GM23338 (cell line): ENCODE measurements at regions not wholly inside any gene's neighbourhood (a gene's known extent, or its start where the extent isn't known, plus 50 kb on each side); places are given as distances from the start of the nearest gene placed in this dataset.

Experiments
- ATAC-seq: fragments of 200-7000 bp; cut with Tn5 transposase; 3 replicates; pipeline ENCODE4 v1.9.1; 2020
- DNase-seq: peaks from one replicate; pipeline ENCODE4 v3.0.0-alpha.2; 2015; ENCODE audit warnings: low spot score
- H2AFZ ChIP-seq: fragments of 200-600 bp; sonication (generic); 2 replicates; pipeline ENCODE4 v1.8.0; 2016; ENCODE audit warnings: antibody characterized with exemption, mild to moderate bottlenecking, moderate library complexity
- H3F3A ChIP-seq: fragments of 200-600 bp; sonication (generic); replicated peaks from 2 replicates; pipeline ENCODE4 v1.8.0; 2017; ENCODE audit warnings: antibody characterized with exemption, mixed run types, low read depth
- H3K27ac ChIP-seq: fragments of 200-600 bp; sonication (generic); 2 replicates; pipeline ENCODE4 v1.6.1; 2016; ENCODE audit warnings: low read depth
- H3K27me3 ChIP-seq: fragments of 200-600 bp; sonication (generic); 2 replicates; pipeline ENCODE4 v1.8.0; 2016; ENCODE audit warnings: mild to moderate bottlenecking, mixed run types, moderate library complexity; ENCODE audit not compliant: insufficient read depth
- H3K36me3 ChIP-seq: fragments of 200-600 bp; sonication (generic); 2 replicates; pipeline ENCODE4 v1.8.0; 2016; ENCODE audit warnings: mild to moderate bottlenecking; ENCODE audit not compliant: insufficient read depth
- H3K4me1 ChIP-seq: fragments of 200-600 bp; sonication (generic); 2 replicates; pipeline ENCODE4 v1.8.0; 2016; ENCODE audit warnings: mild to moderate bottlenecking, moderate library complexity; ENCODE audit not compliant: insufficient read depth
- H3K4me2 ChIP-seq: fragments of 200-600 bp; sonication (generic); 2 replicates; pipeline ENCODE4 v1.7.1; 2017; ENCODE audit warnings: mixed run types
- H3K4me3 ChIP-seq: fragments of 200-600 bp; sonication (generic); 2 replicates; pipeline ENCODE4 v1.6.1; 2016; ENCODE audit warnings: mixed run types
- H3K79me2 ChIP-seq: fragments of 200-600 bp; sonication (generic); replicated peaks from 2 replicates; pipeline ENCODE4 v1.8.0; 2017; ENCODE audit warnings: mild to moderate bottlenecking; ENCODE audit not compliant: insufficient read depth
- H3K9me2 ChIP-seq: fragments of 200-600 bp; sonication (generic); 2 replicates; pipeline ENCODE4 v1.8.0; 2017; ENCODE audit not compliant: insufficient read depth
- H4K20me1 ChIP-seq: fragments of 200-600 bp; sonication (generic); replicated peaks from 2 replicates; pipeline ENCODE4 v1.8.0; 2017; ENCODE audit warnings: mild to moderate bottlenecking; ENCODE audit not compliant: insufficient read depth
- H3K27ac Mint-ChIP-seq: 2 replicates; pipeline ENCODE4 v1.8.0; 2020; ENCODE audit warnings: inconsistent platforms, mild to moderate bottlenecking, moderate library complexity, mixed read lengths
- H3K27me3 Mint-ChIP-seq: 3 replicates; pipeline ENCODE4 v1.8.0; 2022; ENCODE audit warnings: low read depth, mild to moderate bottlenecking, moderate library complexity, mixed read lengths, inconsistent platforms; ENCODE audit not compliant: insufficient read depth, poor library complexity
- H3K36me3 Mint-ChIP-seq: 3 replicates; pipeline ENCODE4 v1.8.0; 2021; ENCODE audit warnings: low read depth, mild to moderate bottlenecking, inconsistent platforms, moderate library complexity, mixed read lengths
- H3K4me1 Mint-ChIP-seq: 3 replicates; pipeline ENCODE4 v1.8.0; 2020; ENCODE audit warnings: mild to moderate bottlenecking, inconsistent platforms, mixed read lengths
- H3K4me3 Mint-ChIP-seq: 3 replicates; pipeline ENCODE4 v1.8.0; 2021; ENCODE audit warnings: moderate library complexity, mild to moderate bottlenecking, inconsistent platforms, mixed read lengths
- H3K9me3 Mint-ChIP-seq: 3 replicates; pipeline ENCODE4 v1.8.0; 2020; ENCODE audit warnings: moderate library complexity, mild to moderate bottlenecking, inconsistent platforms, mixed read lengths
- CREB1 ChIP-seq: fragments of 250-450 bp; sonication (Bioruptor Pico); IDR thresholded peaks from 2 replicates; pipeline ENCODE4 v1.5.0; 2020; ENCODE audit warnings: low read depth, mild to moderate bottlenecking, moderate library complexity
- CTCF ChIP-seq, 2 experiments: fragments of 200-600 bp in 1 of 2; sonication (generic) in 1 of 2; conservative IDR thresholded peaks; 2 replicates each; pipeline versions ENCODE4 v1.5.1 to v1.6.1; 2016 to 2017; ENCODE audit warnings: antibody characterized with exemption in 2 of 2, low read depth in 2 of 2, mild to moderate bottlenecking in 2 of 2, moderate library complexity in 1 of 2
- ETS1 ChIP-seq: IDR thresholded peaks from 2 replicates; pipeline ENCODE4 v1.6.1; 2016; ENCODE audit warnings: antibody characterized with exemption
- EZH2 ChIP-seq: fragments of 200-600 bp; sonication (generic); IDR thresholded peaks from one replicate; pipeline ENCODE4 v1.8.0; 2017; ENCODE audit warnings: antibody characterized with exemption, mild to moderate bottlenecking, low read depth; ENCODE audit not compliant: unreplicated experiment
- EZH2phosphoT487 ChIP-seq: fragments of 200-600 bp; sonication (generic); IDR thresholded peaks from one replicate; pipeline ENCODE4 v1.8.1; 2018; ENCODE audit warnings: antibody characterized with exemption; ENCODE audit not compliant: unreplicated experiment
- JUNB ChIP-seq: IDR thresholded peaks from one replicate; pipeline ENCODE4 v1.6.1; 2016; ENCODE audit warnings: antibody characterized with exemption; ENCODE audit not compliant: unreplicated experiment
- NANOG ChIP-seq: IDR thresholded peaks from 2 replicates; pipeline ENCODE4 v1.6.1; 2016; ENCODE audit warnings: antibody characterized with exemption, borderline replicate concordance
- REST ChIP-seq: IDR thresholded peaks from one replicate; pipeline ENCODE4 v1.6.1; 2018; ENCODE audit warnings: antibody characterized with exemption; ENCODE audit not compliant: unreplicated experiment
- STAT1 ChIP-seq: IDR thresholded peaks from one replicate; pipeline ENCODE4 v1.6.1; 2016; ENCODE audit warnings: antibody characterized with exemption; ENCODE audit not compliant: unreplicated experiment
- ZNF114 ChIP-seq: fragments of 250-450 bp; sonication (Bioruptor Pico); IDR thresholded peaks from 2 replicates; pipeline ENCODE4 v1.5.0; 2020; ENCODE audit warnings: mild to moderate bottlenecking, moderate library complexity
- ZNF331 ChIP-seq: fragments of 250-450 bp; sonication (Bioruptor Pico); IDR thresholded peaks from 2 replicates; pipeline ENCODE4 v1.5.0; 2020; ENCODE audit warnings: low read depth, mild to moderate bottlenecking, moderate library complexity

DNA sequence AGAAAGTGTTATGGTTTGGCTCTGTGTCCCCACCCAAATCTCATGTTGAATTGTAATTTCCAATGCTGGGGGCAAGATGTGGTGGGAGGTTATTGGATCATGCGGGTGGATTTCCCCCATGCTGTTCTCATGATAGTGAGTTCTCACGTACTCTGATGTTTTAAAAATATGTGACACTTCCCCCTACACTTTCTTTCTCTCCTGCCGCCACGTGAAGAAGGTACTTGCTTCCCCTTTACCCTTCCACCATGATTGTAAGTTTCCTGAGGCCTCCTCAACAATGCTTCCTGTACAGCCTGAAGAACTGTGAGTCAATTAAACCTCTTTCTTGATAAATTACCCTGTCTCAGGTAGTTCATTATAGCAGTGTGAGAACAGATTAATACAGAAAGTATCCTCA is 150.8 kb downstream of the TMEM200A start (continued):
- TF ChIP-seq REST = no peak
- no peak for TF ChIP-seq JUNB
- no peak for TF ChIP-seq NANOG
- no peak for TF ChIP-seq STAT1
- no peak for TF ChIP-seq CTCF (conservative IDR thresholded peaks at IDR 0.05; ENCODE audit: low read depth in 2 of 2)
- no peak for TF ChIP-seq EZH2
- no peak for TF ChIP-seq CREB1 (CRISPR knock-in tag)
- TF ChIP-seq EZH2phosphoT487 = no peak

GRCh38 chr6:130517444-130517931 is 151.7 kb downstream of the TMEM200A start:
- Histone ChIP-seq H3K4me1 (no peaks in the 10 kb centered on the region), H2AFZ (no peak overlapping the region), H3K79me2 (no peaks in the 10 kb centered on the region), H3K9me2 (no peaks in the 10 kb centered on the region), H3F3A (no peaks in the 10 kb centered on the region), H3K36me3 (no peaks in the 10 kb centered on the region), H3K27ac (no peak overlapping the region), H4K20me1 (no peaks in the 10 kb centered on the region), H3K27me3 (no peaks in the 10 kb centered on the region), H3K4me2 (no peak overlapping the region), H3K4me3 (no peak overlapping the region)
- Mint-ChIP-seq H3K4me3 (no peak overlapping the region), H3K4me1 (no peaks in the 10 kb centered on the region), H3K27ac (no peak overlapping the region; the same call in 1 of the 2 replicates), H3K27me3 (peaks cover 2% of the 10 kb centered on the region), H3K36me3 (no peaks in the 10 kb centered on the region), H3K9me3 (no peaks in the 10 kb centered on the region; the same call in 2 of the 3 replicates)
- no peak for DNase-seq
- ATAC-seq = no peak
- TF ChIP-seq STAT1 (no peak), ZNF331 (CRISPR knock-in tag) (no peak), ZNF114 (CRISPR knock-in tag) (no peak), CTCF (conservative IDR thresholded peaks at IDR 0.05; ENCODE audit: low read depth in 2 of 2) (no peak), CREB1 (CRISPR knock-in tag) (no peak), EZH2 (no peak), NANOG (no peak), ETS1 (no peak)
